Liver (tissue), 3 donors: ENCODE measurements at regions not wholly inside any gene's neighbourhood (a gene's known extent, or its start where the extent isn't known, plus 50 kb on each side); places are given as distances from the start of the nearest gene placed in this dataset.

Experiments
- CTCF ChIP-seq: fragments of 150-350 bp; IDR thresholded peaks from 2 replicates; pipeline ENCODE4 v1.5.1; 2017; ENCODE audit warnings: improper control_type of control experiment, low read depth, low read length; ENCODE audit not compliant: missing input control
- FOXA1 ChIP-seq: IDR thresholded peaks from 2 replicates; pipeline ENCODE4 v1.6.1; 2016; ENCODE audit warnings: antibody characterized with exemption
- GABPA ChIP-seq, 2 donors: IDR thresholded peaks in 1 of 2; conservative IDR thresholded peaks in 1 of 2; 2 replicates each; pipeline ENCODE4 v1.6.1; 2016; ENCODE audit warnings: antibody characterized with exemption in 2 of 2, mild to moderate bottlenecking in 1 of 2, moderate library complexity in 1 of 2
- HNF4G ChIP-seq: IDR thresholded peaks from 2 replicates; pipeline ENCODE4 v1.6.1; 2016; ENCODE audit warnings: antibody characterized with exemption
- JUND ChIP-seq, 2 donors: IDR thresholded peaks; 2 replicates each; pipeline ENCODE4 v1.6.1; 2016; ENCODE audit warnings: antibody characterized with exemption in 2 of 2
- RAD21 ChIP-seq, 2 donors: IDR thresholded peaks; 2 replicates each; pipeline ENCODE4 v1.6.1; 2016; ENCODE audit warnings: antibody characterized with exemption in 2 of 2, mild to moderate bottlenecking in 2 of 2
- SP1 ChIP-seq: IDR thresholded peaks from 2 replicates; pipeline ENCODE4 v1.6.1; 2018; ENCODE audit warnings: antibody characterized with exemption, mild to moderate bottlenecking
- YY1 ChIP-seq: IDR thresholded peaks from 2 replicates; pipeline ENCODE4 v1.6.1; 2016; ENCODE audit warnings: antibody characterized with exemption, mild to moderate bottlenecking
- donor health status: healthy.
- donor health status: healthy.

GRCh38 chr16:79764415-79765110 is 164.0 kb upstream of the MAF start:
- TF ChIP-seq SP1: no peak
- no peak for TF ChIP-seq CTCF
- TF ChIP-seq JUND (IDR thresholded peaks at IDR 0.05): no peak
- TF ChIP-seq FOXA1: no peak
- no peak for TF ChIP-seq YY1
- TF ChIP-seq GABPA (IDR thresholded peaks at IDR 0.05 in 1 of 2, conservative IDR thresholded peaks at IDR 0.05 in 1 of 2): no peak
- TF ChIP-seq RAD21 (IDR thresholded peaks at IDR 0.05): no peak
- no peak for TF ChIP-seq HNF4G
